NT2/D1 (cell line): ENCODE measurements at regions not wholly inside any gene's neighbourhood (a gene's known extent, or its start where the extent isn't known, plus 50 kb on each side); places are given as distances from the start of the nearest gene placed in this dataset.
"Not testable (repeated sequence)": the region's sequence is repeated elsewhere in the genome, so short reads cannot be mapped to it uniquely, and the experiment has no call there.

Experiments used
- DNase-seq: peaks from one replicate; pipeline ENCODE4 v3.0.0-alpha.2; 2011; ENCODE audit warnings: low read depth, low spot score
- H3K27me3 ChIP-seq: 2 replicates; pipeline ENCODE4 v1.6.0; 2011; ENCODE audit warnings: mild to moderate bottlenecking; ENCODE audit not compliant: insufficient read length, insufficient read depth
- H3K36me3 ChIP-seq: 2 replicates; pipeline ENCODE4 v1.6.1; 2011; ENCODE audit warnings: mild to moderate bottlenecking, low read length, mixed read lengths; ENCODE audit not compliant: insufficient read depth, insufficient read length
- H3K4me1 ChIP-seq: 2 replicates; pipeline ENCODE4 v1.5.1; 2011; ENCODE audit not compliant: insufficient read depth, insufficient read length
- H3K4me3 ChIP-seq: 2 replicates; pipeline ENCODE4 v1.5.1; 2011; ENCODE audit warnings: low read depth; ENCODE audit not compliant: insufficient read length
- H3K9ac ChIP-seq: 2 replicates; pipeline ENCODE4 v1.6.0; 2011; ENCODE audit warnings: low read depth; ENCODE audit not compliant: insufficient read length
- H3K9me3 ChIP-seq: 2 replicates; pipeline ENCODE4 v1.5.1; 2011; ENCODE audit warnings: mild to moderate bottlenecking, low read length; ENCODE audit not compliant: insufficient read depth
- SUZ12 ChIP-seq: IDR thresholded peaks from 2 replicates; pipeline ENCODE4 v1.6.1; 2011; ENCODE audit not compliant: insufficient read length, insufficient read depth; ENCODE audit errors: extremely low read depth
- YY1 ChIP-seq: IDR thresholded peaks from 2 replicates; pipeline ENCODE4 v1.6.1; 2011; ENCODE audit not compliant: insufficient read length, insufficient read depth
- ZNF274 ChIP-seq: IDR thresholded peaks from 2 replicates; pipeline ENCODE4 v1.6.1; 2011; ENCODE audit warnings: mild to moderate bottlenecking, low read depth, low read length

DNA sequence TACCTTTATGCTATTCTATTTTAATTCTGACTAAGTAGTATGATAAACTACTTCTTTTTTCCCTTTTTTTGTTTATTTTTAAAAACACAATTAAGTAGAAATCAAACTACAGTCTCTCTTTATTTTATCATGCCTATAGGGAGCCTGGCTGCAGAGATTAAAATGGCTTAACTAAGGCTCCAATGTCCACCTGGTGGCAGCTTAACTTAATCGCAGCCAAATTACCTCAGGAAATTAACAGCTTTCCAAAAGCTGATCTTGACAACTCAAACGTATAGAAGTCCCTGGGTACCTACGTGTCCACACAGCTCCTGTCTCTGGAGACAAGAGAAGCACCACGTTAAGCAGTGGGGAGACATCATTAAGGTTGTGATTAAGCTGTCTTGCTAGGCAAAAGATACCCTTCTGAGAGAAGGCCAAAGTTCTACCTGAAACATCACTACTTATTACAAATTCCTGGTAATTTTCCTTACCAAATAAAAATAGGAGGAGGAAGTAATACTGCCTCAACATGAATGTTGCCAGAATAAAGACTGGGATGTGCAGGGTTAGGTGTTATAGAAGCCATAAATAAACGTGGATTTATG lies 63.2 kb upstream of the SNX19 start:
- Histone ChIP-seq H3K9me3 (peaks cover 16% of the 10 kb centered on the region), H3K9ac (no peak overlapping the region), H3K27me3 (no peaks in the 10 kb centered on the region), H3K4me1 (no peaks in the 10 kb centered on the region), H3K36me3 (no peaks in the 10 kb centered on the region), H3K4me3 (no peak overlapping the region)
- DNase-seq: peak; percentile 28
- TF ChIP-seq SUZ12: no peak
- no peak for TF ChIP-seq YY1
- no peak for TF ChIP-seq ZNF274

- Histone ChIP-seq H3K36me3 (no peaks in the 10 kb centered on the region), H3K9me3 (peaks cover 16% of the 10 kb centered on the region), H3K4me3 (no peak overlapping the region), H3K9ac (no peak overlapping the region), H3K27me3 (no peaks in the 10 kb centered on the region), H3K4me1 (no peaks in the 10 kb centered on the region)
- DNase-seq: no peak
- TF ChIP-seq SUZ12 (no peak), YY1 (no peak)
Observed at GRCh38 chr11:130980071-130980862, 64.0 kb upstream of the SNX19 start.

DNA sequence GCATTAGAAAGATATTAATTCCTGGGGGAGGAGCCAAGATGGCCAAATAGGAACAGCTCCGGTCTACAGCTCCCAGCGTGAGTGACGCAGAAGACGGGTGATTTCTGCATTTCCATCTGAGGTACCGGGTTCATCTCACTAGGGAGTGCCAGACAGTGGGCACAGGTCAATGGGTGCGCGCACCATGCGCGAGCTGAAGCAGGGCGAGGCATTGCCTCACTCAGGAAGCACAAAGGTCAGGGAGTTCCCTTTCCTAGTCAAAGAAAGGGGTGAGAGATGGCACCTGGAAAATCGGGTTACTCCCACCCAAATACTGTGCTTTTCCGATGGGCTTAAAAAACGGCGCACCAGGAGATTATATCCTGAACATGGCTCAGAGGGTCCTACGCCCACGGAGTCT lies 68.0 kb upstream of the SNX19 start:
- not testable (repeated sequence) for H3K4me1 ChIP-seq, H3K9ac ChIP-seq, DNase-seq, H3K4me3 ChIP-seq, H3K36me3 ChIP-seq, H3K27me3 ChIP-seq
- H3K9me3 ChIP-seq: peaks cover 16% of the 10 kb centered on the region

- Histone ChIP-seq H3K9ac (no peak overlapping the region), H3K4me3 (no peak overlapping the region), H3K4me1 (no peaks in the 10 kb centered on the region), H3K9me3 (no peaks in the 10 kb centered on the region), H3K27me3 (no peaks in the 10 kb centered on the region), H3K36me3 (no peaks in the 10 kb centered on the region)
- TF ChIP-seq ZNF274 (no peak), YY1 (no peak), SUZ12 (no peak)
- DNase-seq: no peak
Observed at GRCh38 chr11:130992788-130993187, 76.5 kb upstream of the SNX19 start.

GRCh38 chr11:130994043-130994442 lies 77.8 kb upstream of the SNX19 start:
- DNase-seq: no peak
- no peak for TF ChIP-seq YY1
- TF ChIP-seq SUZ12: no peak
- no peak for TF ChIP-seq ZNF274
- H3K9ac ChIP-seq: no peak overlapping the region

DNA sequence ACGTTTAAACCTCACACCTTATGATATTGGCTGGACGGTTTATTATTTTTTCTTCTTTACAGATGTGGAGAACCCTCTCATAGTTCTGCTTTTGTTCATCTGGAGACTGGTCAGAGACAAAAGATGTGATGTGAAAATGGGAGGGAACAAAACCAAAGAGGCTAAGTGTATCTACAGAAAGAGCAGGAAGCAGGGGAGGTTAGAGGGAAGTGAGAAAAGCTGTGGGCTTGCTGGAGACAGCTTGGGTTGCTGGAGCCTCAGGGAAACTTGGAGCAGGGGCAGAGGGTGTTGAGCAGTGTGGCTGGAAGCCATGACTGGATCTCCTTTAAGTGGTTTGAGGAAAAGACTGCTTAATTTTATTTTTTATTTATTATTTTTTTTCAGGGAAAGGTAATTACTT lies 79.0 kb upstream of the SNX19 start:
- Histone ChIP-seq H3K27me3 (no peaks in the 10 kb centered on the region), H3K4me1 (no peaks in the 10 kb centered on the region), H3K9me3 (no peaks in the 10 kb centered on the region), H3K4me3 (no peak overlapping the region), H3K36me3 (no peaks in the 10 kb centered on the region), H3K9ac (no peak overlapping the region)
- TF ChIP-seq ZNF274 (no peak), YY1 (no peak), SUZ12 (no peak)
- DNase-seq: no peak

More at GRCh38 chr11:130994043-130994442, 77.8 kb upstream of the SNX19 start:
- no peaks in the 10 kb centered on the region for H3K27me3 ChIP-seq
- H3K36me3 ChIP-seq: no peaks in the 10 kb centered on the region
- no peak overlapping the region for H3K4me3 ChIP-seq
- H3K9me3 ChIP-seq: no peaks in the 10 kb centered on the region
- H3K4me1 ChIP-seq: no peaks in the 10 kb centered on the region

GRCh38 chr11:130997278-130997677 lies 81.0 kb upstream of the SNX19 start:
- no peak for DNase-seq
- TF ChIP-seq SUZ12 (no peak), ZNF274 (no peak), YY1 (no peak)

More at GRCh38 chr11:130997278-130997677, 81.0 kb upstream of the SNX19 start:
- Histone ChIP-seq H3K36me3 (no peaks in the 10 kb centered on the region), H3K9ac (no peak overlapping the region), H3K4me1 (no peaks in the 10 kb centered on the region), H3K9me3 (no peaks in the 10 kb centered on the region), H3K4me3 (no peak overlapping the region), H3K27me3 (no peaks in the 10 kb centered on the region)
